ENCODE measurements at regions not wholly inside any gene's neighbourhood (a gene's known extent, or its start where the extent isn't known, plus 50 kb on each side); places are given as distances from the start of the nearest gene placed in this dataset.

DNA sequence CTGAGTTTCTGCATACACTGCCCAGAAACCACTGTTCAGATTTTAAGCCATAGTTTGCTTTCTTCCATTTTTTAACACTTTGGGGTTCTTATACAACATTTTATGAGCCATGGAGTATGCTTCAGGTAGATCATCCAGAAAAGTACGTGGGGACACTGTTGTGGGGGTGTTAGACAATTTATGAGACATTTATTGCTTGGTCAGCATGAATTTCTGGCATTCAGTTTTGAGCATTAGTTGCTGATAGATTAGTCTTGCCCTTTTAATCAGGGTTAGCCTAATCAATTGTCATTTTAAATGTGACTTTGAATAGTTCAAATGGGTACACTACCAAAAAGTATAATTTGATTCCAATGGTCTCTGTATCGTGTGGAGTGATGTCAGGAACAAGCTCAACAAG, 434.9 kb downstream of the GPM6A start:
- Histone ChIP-seq H3K56ac (replicated peaks; ENCODE audit: insufficient read length, low read depth, low read length) (no peak overlapping the region), H3K23ac (ENCODE audit: insufficient read length) (no peak overlapping the region), H2BK120ac (replicated peaks; ENCODE audit: low read depth, low read length) (no peak overlapping the region), H3K36me3 (ENCODE audit: control insufficient read depth in 2 of 4, insufficient read depth in 4 of 4, low read length in 3 of 4) (no peaks in the 10 kb centered on the region), H3K9me3 (ENCODE audit: insufficient read depth in 2 of 2, low read depth in 1 of 2, low read length in 1 of 2) (no peaks in the 10 kb centered on the region), H2AK5ac (ENCODE audit: low read depth, low read length) (no peak overlapping the region), H2BK20ac (ENCODE audit: low read length) (no peak overlapping the region), H3K9ac (replicated peaks in 1 of 4; ENCODE audit: extremely low read depth in 1 of 4, low read depth in 3 of 4, low read length in 3 of 4) (no peak overlapping the region), H4K5ac (ENCODE audit: insufficient read length, low read depth, low read length) (no peak overlapping the region), H3K79me1 (ENCODE audit: low read depth, low read length) (no peaks in the 10 kb centered on the region), H3K18ac (ENCODE audit: extremely low read depth, low read length) (no peak overlapping the region), H3K79me2 (ENCODE audit: control insufficient read depth in 1 of 2, insufficient read depth in 2 of 2, low read length in 2 of 2) (no peaks in the 10 kb centered on the region), H2AFZ (ENCODE audit: low read length) (no peak overlapping the region), H3K14ac (ENCODE audit: insufficient read length) (no peak overlapping the region), H2BK12ac (ENCODE audit: low read depth, low read length) (no peak overlapping the region), H3K27me3 (replicated peaks in 1 of 4; ENCODE audit: control insufficient read depth in 3 of 4, extremely low read depth in 1 of 4, insufficient read depth in 3 of 4, low read length in 3 of 4) (no peaks in the 10 kb centered on the region), H3K4me1 (replicated peaks in 1 of 4; ENCODE audit: control insufficient read depth in 3 of 4, insufficient read depth in 4 of 4, low read length in 3 of 4) (peaks cover 0 to 2% (median under 1%) of the 10 kb centered on the region in 4 experiments; a peak in 1 of 7 replicates), H4K20me1 (replicated peaks in 1 of 2; ENCODE audit: control insufficient read depth in 1 of 2, insufficient read depth in 2 of 2, low read length in 2 of 2) (no peaks in the 10 kb centered on the region), H4K91ac (replicated peaks; ENCODE audit: insufficient read length, low read length) (no peak overlapping the region), H3K4me3 (ENCODE audit: extremely low read depth in 1 of 4, insufficient read depth in 2 of 4, low read depth in 3 of 4, low read length in 4 of 4) (no peak overlapping the region), H3K27ac (ENCODE audit: low read depth, low read length) (no peak overlapping the region), H3K4ac (replicated peaks; ENCODE audit: insufficient read length, low read depth, low read length) (no peak overlapping the region), H3K23me2 (ENCODE audit: low read depth, low read length) (no peaks in the 10 kb centered on the region), H3K4me2 (ENCODE audit: insufficient read depth in 1 of 2, low read depth in 2 of 2, low read length in 2 of 2) (no peak overlapping the region), H4K8ac (ENCODE audit: extremely low read depth, insufficient read depth, low read length) (no peak overlapping the region), H2BK5ac (ENCODE audit: low read depth, low read length) (no peak overlapping the region), H2BK15ac (ENCODE audit: low read length) (no peak overlapping the region)
- DNase-seq (ENCODE audit: low read depth in 1 of 2, low spot score in 2 of 2) (no peak), FAIRE-seq (no peak)
- 89% methylated on average over 2 of the region's 2 CpGs; no CpG with 5 or more reads in 1 of the 2 experiments for WGBS, 2 experiments (ENCODE audit: extremely low coverage in 1 of 2, insufficient coverage in 1 of 2, insufficient read length in 1 of 2, insufficient replicate concordance in 2 of 2, low coverage in 1 of 2, low lambda C conversion rate in 2 of 2, missing lambda C conversion rate in 1 of 2)
- no peak for TF ChIP-seq TEAD4 (IDR thresholded peaks at IDR 0.05; ENCODE audit: low read depth, low read length)
- TF ChIP-seq MAFK (IDR thresholded peaks at IDR 0.05; ENCODE audit: low read depth, low read length): peak; percentile 42; the same call in 1 of the 2 replicates
- TF ChIP-seq BACH1 (IDR thresholded peaks at IDR 0.05; ENCODE audit: low read length): no peak
- TF ChIP-seq, protein P1, sequence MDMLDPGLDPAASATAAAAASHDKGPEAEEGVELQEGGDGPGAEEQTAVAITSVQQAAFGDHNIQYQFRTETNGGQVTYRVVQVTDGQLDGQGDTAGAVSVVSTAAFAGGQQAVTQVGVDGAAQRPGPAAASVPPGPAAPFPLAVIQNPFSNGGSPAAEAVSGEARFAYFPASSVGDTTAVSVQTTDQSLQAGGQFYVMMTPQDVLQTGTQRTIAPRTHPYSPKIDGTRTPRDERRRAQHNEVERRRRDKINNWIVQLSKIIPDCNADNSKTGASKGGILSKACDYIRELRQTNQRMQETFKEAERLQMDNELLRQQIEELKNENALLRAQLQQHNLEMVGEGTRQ (IDR thresholded peaks at IDR 0.05; ENCODE audit: low read length): no peak
- POLR2A ChIA-PET (ENCODE audit: partially characterized antibody): no interaction called here
- CTCF ChIA-PET (ENCODE audit: partially characterized antibody): no interaction called here

Measured in H1 (cell line).